ENCODE measurements at regions not wholly inside any gene's neighbourhood (a gene's known extent, or its start where the extent isn't known, plus 50 kb on each side); places are given as distances from the start of the nearest gene placed in this dataset.

GRCh38 chr5:103889500-103890209 is 327.1 kb upstream of the NUDT12 start:
- TF ChIP-seq, protein P1, sequence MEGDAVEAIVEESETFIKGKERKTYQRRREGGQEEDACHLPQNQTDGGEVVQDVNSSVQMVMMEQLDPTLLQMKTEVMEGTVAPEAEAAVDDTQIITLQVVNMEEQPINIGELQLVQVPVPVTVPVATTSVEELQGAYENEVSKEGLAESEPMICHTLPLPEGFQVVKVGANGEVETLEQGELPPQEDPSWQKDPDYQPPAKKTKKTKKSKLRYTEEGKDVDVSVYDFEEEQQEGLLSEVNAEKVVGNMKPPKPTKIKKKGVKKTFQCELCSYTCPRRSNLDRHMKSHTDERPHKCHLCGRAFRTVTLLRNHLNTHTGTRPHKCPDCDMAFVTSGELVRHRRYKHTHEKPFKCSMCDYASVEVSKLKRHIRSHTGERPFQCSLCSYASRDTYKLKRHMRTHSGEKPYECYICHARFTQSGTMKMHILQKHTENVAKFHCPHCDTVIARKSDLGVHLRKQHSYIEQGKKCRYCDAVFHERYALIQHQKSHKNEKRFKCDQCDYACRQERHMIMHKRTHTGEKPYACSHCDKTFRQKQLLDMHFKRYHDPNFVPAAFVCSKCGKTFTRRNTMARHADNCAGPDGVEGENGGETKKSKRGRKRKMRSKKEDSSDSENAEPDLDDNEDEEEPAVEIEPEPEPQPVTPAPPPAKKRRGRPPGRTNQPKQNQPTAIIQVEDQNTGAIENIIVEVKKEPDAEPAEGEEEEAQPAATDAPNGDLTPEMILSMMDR (IDR thresholded peaks at IDR 0.05): no peak
- TF ChIP-seq POLR2A (IDR thresholded peaks at IDR 0.05): no peak
- no peak for TF ChIP-seq POLR2AphosphoS5 (IDR thresholded peaks at IDR 0.05)
